HuH-7.5 (cell line): ENCODE measurements at regions not wholly inside any gene's neighbourhood (a gene's known extent, or its start where the extent isn't known, plus 50 kb on each side); places are given as distances from the start of the nearest gene placed in this dataset.
"Not testable (repeated sequence)": the region's sequence is repeated elsewhere in the genome, so short reads cannot be mapped to it uniquely, and the experiment has no call there.

Experiments used
- DNase-seq: peaks from one replicate; pipeline ENCODE4 v3.0.0; 2011; ENCODE audit warnings: low spot score

- DNase-seq = no peak
These were observed 354.0 kb downstream of the ZNF326 start for GRCh38 chr1:90348934-90349333.

GRCh38 chr1:90348459-90348858 lies 353.5 kb downstream of the ZNF326 start:
- DNase-seq = not testable (repeated sequence)

GRCh38 chr1:90347366-90347765 lies 352.5 kb downstream of the ZNF326 start:
- DNase-seq = no peak

GRCh38 chr1:90346757-90347156 lies 351.8 kb downstream of the ZNF326 start:
- no peak for DNase-seq

GRCh38 chr1:90346349-90346748 lies 351.4 kb downstream of the ZNF326 start:
- no peak for DNase-seq

DNA sequence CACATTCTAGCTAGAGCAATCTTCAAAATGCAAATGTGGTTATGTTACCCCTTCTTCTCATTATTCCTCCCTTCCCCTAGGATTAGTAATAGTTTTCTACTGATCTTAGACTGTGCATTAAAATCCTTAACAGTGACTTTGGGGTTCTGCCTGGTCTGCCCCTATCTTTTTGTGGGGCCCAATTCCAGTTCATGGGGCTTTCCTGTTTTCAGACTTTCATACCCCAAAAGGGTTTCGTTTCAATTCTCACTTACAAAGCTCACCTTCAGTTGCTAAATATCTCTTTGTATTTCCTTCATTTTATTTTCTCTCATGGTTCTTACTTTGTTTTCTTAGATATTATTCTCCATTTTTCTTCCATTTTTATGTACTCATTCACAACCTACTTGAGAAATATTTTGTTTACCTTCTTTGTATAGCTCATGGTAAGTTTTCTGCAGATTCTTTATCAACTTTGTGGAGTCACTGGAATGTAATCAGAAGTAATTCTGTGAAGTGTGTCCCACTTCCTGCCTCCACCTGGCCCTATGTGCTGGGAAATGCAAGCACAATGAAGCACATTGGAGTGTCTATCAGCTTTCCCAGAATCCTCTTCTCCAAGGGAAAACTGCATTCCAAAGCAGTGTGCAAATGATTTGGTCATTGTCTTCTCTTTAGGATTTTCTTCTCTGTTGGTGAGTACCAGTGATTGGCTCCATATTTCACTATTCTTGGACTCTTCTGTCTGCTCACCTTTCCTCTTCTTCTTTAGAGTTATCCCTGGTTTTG lies 350.2 kb downstream of the ZNF326 start:
- no peak for DNase-seq

- no peak for DNase-seq
These were observed 346.6 kb downstream of the ZNF326 start for GRCh38 chr1:90341516-90341915.

- no peak for DNase-seq
These were observed 345.7 kb downstream of the ZNF326 start for GRCh38 chr1:90340606-90341005.

- no peak for DNase-seq
These were observed 344.9 kb downstream of the ZNF326 start for GRCh38 chr1:90339811-90340210.

GRCh38 chr1:90336552-90337324 lies 341.8 kb downstream of the ZNF326 start:
- DNase-seq = no peak

DNA sequence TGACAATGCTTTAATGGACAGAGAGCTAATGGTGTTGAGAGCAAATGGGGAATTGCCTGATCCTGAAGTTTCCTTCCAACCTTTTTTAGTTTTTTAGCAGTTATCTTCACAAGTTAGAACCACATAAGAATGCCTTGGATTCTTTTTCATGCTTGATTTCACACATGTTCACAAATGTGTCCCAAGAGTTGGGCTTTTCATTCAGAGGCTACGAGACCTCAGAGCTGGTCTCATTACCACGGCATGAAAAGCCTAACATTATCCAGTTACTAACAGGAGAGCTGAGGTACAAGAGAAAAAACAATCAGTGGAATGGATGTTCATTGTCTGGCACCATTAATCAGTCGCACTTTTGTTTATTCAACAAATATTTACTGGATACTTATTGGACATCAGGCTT lies 340.6 kb downstream of the ZNF326 start:
- DNase-seq = no peak

GRCh38 chr1:90334137-90334536 lies 339.2 kb downstream of the ZNF326 start:
- no peak for DNase-seq

DNA sequence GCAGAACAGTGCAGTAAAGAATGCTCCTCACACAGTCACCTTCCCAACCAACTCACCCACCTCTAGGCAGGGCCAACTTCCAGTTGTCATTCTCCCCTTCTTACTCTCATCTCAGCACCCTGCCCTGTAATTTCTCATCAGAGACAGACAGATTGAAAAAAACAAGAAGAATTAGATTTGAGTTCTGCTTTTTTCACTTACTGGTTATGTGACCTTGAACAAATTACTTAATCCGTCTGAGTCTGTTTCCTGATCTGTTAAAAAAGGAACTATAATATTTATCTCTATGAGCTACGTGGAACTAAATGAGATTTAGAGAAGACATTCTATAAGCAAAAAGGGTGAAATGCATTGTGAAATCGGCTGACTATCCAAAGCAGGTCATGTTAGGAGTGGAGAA lies 330.3 kb downstream of the ZNF326 start:
- no peak for DNase-seq

DNA sequence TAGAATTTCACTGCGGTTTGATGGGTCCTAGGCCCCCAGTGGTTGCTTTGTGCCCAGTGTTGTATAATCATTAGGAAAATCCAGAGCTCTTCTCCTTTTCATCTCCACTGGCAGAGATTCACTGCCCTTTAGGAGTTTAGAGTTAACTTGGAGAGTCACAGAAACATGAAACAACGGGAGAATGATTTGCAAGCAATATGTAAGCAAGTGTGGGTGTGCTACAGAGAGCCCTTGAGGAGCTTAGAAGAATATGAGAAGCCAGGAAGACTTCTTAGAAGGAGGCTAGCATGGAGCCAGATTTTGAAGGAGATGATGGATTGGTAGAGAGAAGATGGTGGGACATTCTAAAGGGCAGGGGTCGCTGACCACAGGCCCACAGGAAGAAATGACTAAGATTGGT lies 327.3 kb downstream of the ZNF326 start:
- no peak for DNase-seq

DNA sequence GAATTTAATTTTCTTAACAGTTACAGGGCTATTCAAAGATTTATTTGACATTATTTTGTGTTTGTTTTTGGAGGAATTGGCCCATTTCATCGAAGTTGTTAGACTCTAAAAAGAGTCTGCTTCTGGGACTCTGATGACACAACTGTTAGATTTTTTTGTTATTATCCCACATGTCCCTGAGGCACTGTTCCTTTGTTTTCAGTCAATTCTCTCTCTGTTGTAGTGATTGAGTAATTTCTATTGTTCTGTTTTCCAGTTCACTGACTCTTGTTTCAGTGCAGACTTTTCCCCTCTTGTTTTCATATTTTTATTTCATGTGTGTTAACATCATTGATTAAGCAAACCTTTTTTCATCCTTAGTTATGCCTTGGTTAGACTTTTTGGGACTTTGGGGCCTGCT lies 325.0 kb downstream of the ZNF326 start:
- DNase-seq = no peak

DNA sequence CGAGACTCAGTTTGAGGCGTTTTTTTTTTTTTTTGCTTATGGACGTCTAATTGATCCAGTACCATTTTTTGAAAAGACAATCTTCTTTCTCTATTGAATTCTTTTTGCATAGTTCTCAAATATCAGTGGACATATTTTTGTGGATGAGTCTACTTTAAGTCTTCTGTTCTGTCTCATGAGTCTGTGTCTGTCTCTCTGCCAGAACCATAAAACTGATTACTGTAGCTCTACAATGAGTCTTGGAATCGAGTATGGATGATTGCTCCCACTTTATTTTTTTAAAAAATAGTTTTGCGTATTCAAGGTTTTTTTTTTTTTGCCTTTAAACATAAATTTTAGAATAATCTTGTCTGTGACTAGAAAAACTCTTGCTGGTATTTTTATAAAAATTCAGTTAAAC lies 323.5 kb downstream of the ZNF326 start:
- no peak for DNase-seq

DNA sequence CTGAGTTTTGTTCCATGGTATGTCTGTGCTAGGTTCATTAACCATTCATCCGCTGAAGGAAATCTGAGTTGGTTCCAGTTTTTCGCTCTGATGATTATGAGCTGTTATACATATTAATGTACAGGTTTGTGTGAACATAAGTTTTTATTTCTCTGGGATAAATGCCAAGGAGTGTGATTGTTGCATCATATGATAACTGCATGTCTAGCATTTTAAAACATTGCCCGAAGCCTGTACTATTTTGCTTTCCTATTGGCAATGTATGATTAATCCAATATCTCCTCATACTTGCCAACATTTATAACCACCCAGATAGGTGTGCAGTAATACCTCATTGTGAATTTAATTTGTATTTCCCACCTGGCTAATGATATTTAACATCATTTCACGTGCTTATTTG lies 322.7 kb downstream of the ZNF326 start:
- DNase-seq = no peak

GRCh38 chr1:90314533-90314932 lies 319.6 kb downstream of the ZNF326 start:
- no peak for DNase-seq

DNA sequence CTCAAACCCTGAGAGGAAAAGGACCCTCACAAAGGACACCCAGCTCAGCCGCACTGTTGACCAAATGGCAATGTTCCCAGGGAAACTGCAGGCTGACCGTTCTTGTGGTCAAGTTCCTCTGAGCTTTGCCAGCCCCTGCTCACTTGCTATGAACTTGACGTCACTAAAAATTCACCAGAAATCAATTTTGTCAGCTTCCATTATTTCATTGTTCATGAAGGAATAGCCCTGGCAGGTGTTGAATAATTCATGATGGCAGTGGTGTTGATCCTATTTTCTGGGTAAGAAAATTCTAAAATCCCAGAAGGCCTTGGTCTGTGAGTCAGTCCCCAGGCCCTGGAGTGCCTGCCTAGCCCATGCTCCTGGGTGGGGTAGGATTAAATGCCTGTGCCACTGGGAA lies 318.9 kb downstream of the ZNF326 start:
- DNase-seq = no peak

GRCh38 chr1:90309806-90310205 lies 314.9 kb downstream of the ZNF326 start:
- DNase-seq = no peak

GRCh38 chr1:90308421-90308820 lies 313.5 kb downstream of the ZNF326 start:
- DNase-seq = no peak

DNA sequence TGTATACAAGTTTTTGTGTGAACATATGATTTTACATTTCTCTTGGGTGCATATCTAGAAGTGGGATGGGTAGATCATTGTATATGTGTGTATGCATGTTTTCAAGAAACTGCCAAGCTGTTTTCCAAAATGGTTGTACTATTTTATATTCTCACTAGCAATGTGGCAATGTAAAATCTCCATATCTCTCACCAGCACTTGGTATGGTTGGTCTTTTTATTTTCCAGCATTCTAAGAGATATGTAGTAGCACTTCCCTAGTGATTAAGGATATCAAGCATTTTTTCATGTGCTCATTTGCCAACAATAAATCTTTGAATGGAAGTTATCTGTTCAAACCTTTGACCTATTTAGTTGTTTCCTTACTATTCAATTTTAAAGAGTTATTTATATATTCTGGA lies 310.7 kb downstream of the ZNF326 start:
- DNase-seq = no peak

GRCh38 chr1:90296327-90296726 lies 301.4 kb downstream of the ZNF326 start:
- DNase-seq = no peak

GRCh38 chr1:90295534-90295933 lies 300.6 kb downstream of the ZNF326 start:
- no peak for DNase-seq
